ENCODE measurements at regions not wholly inside any gene's neighbourhood (a gene's known extent, or its start where the extent isn't known, plus 50 kb on each side); places are given as distances from the start of the nearest gene placed in this dataset.

GRCh38 chr3:87957575-87957974, 101.2 kb downstream of the CGGBP1 start (continued):
- TF ChIP-seq USF2 (CRISPR knock-in tag; IDR thresholded peaks at IDR 0.05): no peak
- TF ChIP-seq MTA1 (IDR thresholded peaks at IDR 0.05; ENCODE audit: borderline replicate concordance): no peak
- peak; percentile 87 for TF ChIP-seq ZNF316 (IDR thresholded peaks at IDR 0.05)
- no peak for TF ChIP-seq ETS2 (tag; IDR thresholded peaks at IDR 0.05; ENCODE audit: borderline replicate concordance, poor library complexity, severe bottlenecking)
- TF ChIP-seq HEY1 (CRISPR knock-in tag; IDR thresholded peaks at IDR 0.05; ENCODE audit: borderline replicate concordance): no peak
- no peak for TF ChIP-seq SNAPC5 (CRISPR knock-in tag; IDR thresholded peaks at IDR 0.05)
- TF ChIP-seq ZFX (CRISPR knock-in tag; IDR thresholded peaks at IDR 0.05): no peak
- no peak for TF ChIP-seq ASH1L (IDR thresholded peaks at IDR 0.05; ENCODE audit: borderline replicate concordance, low read depth, partially characterized antibody)
- TF ChIP-seq NELFE (IDR thresholded peaks at IDR 0.05; ENCODE audit: insufficient read depth, insufficient read length): no peak
- TF ChIP-seq NR1H2 (CRISPR knock-in tag; IDR thresholded peaks at IDR 0.05): no peak
- TF ChIP-seq ID3 (CRISPR knock-in tag; IDR thresholded peaks at IDR 0.05): no peak
- TF ChIP-seq ID3 (tag; IDR thresholded peaks at IDR 0.05): no peak
- no peak for TF ChIP-seq NR2C1 (IDR thresholded peaks at IDR 0.05)
- no peak for TF ChIP-seq NR2C1 (tag; IDR thresholded peaks at IDR 0.05)
- TF ChIP-seq TFAM (CRISPR knock-in tag; conservative IDR thresholded peaks at IDR 0.05): no peak
- peak; percentile 67 for TF ChIP-seq C11orf30 (IDR thresholded peaks at IDR 0.05; ENCODE audit: low read depth)
- no peak for TF ChIP-seq ZNF512 (tag; IDR thresholded peaks at IDR 0.05)
- TF ChIP-seq ZFP91 (CRISPR knock-in tag; IDR thresholded peaks at IDR 0.05): no peak
